GM12878 (cell line): ENCODE measurements at regions not wholly inside any gene's neighbourhood (a gene's known extent, or its start where the extent isn't known, plus 50 kb on each side); places are given as distances from the start of the nearest gene placed in this dataset.

Experiments
- MEF2A ChIP-seq: IDR thresholded peaks from 2 replicates; pipeline ENCODE4 v1.6.1; 2011; ENCODE audit warnings: low read depth, mild to moderate bottlenecking, low read length, moderate library complexity; ENCODE audit not compliant: insufficient read depth
- ZBED1 ChIP-seq: IDR thresholded peaks from 2 replicates; pipeline ENCODE4 v1.6.1; 2016; ENCODE audit warnings: borderline replicate concordance
- TF ChIP-seq, protein P1 (sequence below), 3 experiments: IDR thresholded peaks in 2 of 3; conservative IDR thresholded peaks in 1 of 3; 2 replicates each; pipeline ENCODE4 v1.5.1; 2011; ENCODE audit warnings: low read depth in 3 of 3, low read length in 3 of 3, mild to moderate bottlenecking in 3 of 3, control low read depth in 2 of 3, moderate library complexity in 2 of 3, inconsistent platforms in 1 of 3, mixed read lengths in 1 of 3; ENCODE audit not compliant: control insufficient read depth in 2 of 3, insufficient read depth in 1 of 3; ENCODE audit errors: extremely low read depth in 1 of 3

DNA sequence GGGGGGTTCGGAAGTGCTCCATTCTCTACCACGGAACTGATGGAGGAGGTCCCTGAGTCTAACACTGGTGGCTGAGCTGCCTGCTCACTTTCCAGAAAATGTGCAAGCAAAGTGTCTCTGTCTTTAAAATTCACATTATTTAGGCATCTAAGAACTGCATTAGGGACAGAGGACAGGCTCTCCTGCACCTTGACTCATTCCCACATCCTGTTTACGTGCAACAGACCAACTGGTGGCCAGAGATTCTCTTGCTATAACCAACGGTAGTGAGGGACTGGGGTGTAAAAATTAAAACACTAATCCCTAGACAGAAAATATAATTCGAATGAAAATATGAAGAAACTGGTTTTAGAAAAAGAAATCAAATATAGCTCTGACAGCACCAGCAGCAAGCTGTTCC lies 320.9 kb downstream of the IRX2 start:
- TF ChIP-seq, protein P1, sequence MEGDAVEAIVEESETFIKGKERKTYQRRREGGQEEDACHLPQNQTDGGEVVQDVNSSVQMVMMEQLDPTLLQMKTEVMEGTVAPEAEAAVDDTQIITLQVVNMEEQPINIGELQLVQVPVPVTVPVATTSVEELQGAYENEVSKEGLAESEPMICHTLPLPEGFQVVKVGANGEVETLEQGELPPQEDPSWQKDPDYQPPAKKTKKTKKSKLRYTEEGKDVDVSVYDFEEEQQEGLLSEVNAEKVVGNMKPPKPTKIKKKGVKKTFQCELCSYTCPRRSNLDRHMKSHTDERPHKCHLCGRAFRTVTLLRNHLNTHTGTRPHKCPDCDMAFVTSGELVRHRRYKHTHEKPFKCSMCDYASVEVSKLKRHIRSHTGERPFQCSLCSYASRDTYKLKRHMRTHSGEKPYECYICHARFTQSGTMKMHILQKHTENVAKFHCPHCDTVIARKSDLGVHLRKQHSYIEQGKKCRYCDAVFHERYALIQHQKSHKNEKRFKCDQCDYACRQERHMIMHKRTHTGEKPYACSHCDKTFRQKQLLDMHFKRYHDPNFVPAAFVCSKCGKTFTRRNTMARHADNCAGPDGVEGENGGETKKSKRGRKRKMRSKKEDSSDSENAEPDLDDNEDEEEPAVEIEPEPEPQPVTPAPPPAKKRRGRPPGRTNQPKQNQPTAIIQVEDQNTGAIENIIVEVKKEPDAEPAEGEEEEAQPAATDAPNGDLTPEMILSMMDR (IDR thresholded peaks at IDR 0.05 in 2 of 3, conservative IDR thresholded peaks at IDR 0.05 in 1 of 3; ENCODE audit: control insufficient read depth in 2 of 3, extremely low read depth in 1 of 3, insufficient read depth in 1 of 3, low read depth in 3 of 3, low read length in 3 of 3) = no peak
- no peak for TF ChIP-seq ZBED1
- TF ChIP-seq MEF2A = no peak
